ENCODE measurements at regions not wholly inside any gene's neighbourhood (a gene's known extent, or its start where the extent isn't known, plus 50 kb on each side); places are given as distances from the start of the nearest gene placed in this dataset.

GRCh38 chr18:40019797-40020392, 1935.1 kb upstream of the PIK3C3 start:
- TF ChIP-seq ZNF274 (IDR thresholded peaks at IDR 0.05; ENCODE audit: low read depth, low read length) (no peak), YY1 (IDR thresholded peaks at IDR 0.05; ENCODE audit: insufficient read depth, insufficient read length) (no peak), SUZ12 (IDR thresholded peaks at IDR 0.05; ENCODE audit: extremely low read depth, insufficient read depth, insufficient read length) (no peak)

All from NT2/D1 (cell line).